SK-N-SH treated with all-trans-retinoic acid at 6 μM for 48 hours (cell line): ENCODE measurements at regions not wholly inside any gene's neighbourhood (a gene's known extent, or its start where the extent isn't known, plus 50 kb on each side); places are given as distances from the start of the nearest gene placed in this dataset.

ENCODE experiments used
- ISL1 ChIP-seq: fragments of 250-450 bp; sonication (Bioruptor Pico); IDR thresholded peaks from 2 replicates; pipeline ENCODE4 v2.1.2; 2022; ENCODE audit warnings: mild to moderate bottlenecking, moderate library complexity
- ZFP3 ChIP-seq: fragments of 250-450 bp; sonication (Bioruptor Pico); IDR thresholded peaks from 2 replicates; pipeline ENCODE4 v1.5.0; 2020; ENCODE audit warnings: mild to moderate bottlenecking, moderate library complexity
- ZNF70 ChIP-seq: fragments of 450-650 bp; formaldehyde crosslinking; IDR thresholded peaks from 2 replicates; pipeline ENCODE4 v1.5.0; 2020; ENCODE audit warnings: mild to moderate bottlenecking, moderate library complexity

GRCh38 chr1:87194856-87195255 is 133.8 kb upstream of the LMO4 start:
- TF ChIP-seq ZFP3 (no peak), ISL1 (CRISPR knock-in tag) (no peak), ZNF70 (CRISPR knock-in tag) (no peak)
